HEK293 (cell line): ENCODE measurements at regions not wholly inside any gene's neighbourhood (a gene's known extent, or its start where the extent isn't known, plus 50 kb on each side); places are given as distances from the start of the nearest gene placed in this dataset.

Source experiments
- CTCF ChIP-seq: fragments of 450-650 bp; formaldehyde crosslinking; IDR thresholded peaks from 2 replicates; pipeline ENCODE4 v1.5.1; 2016; ENCODE audit warnings: missing biosample characterization, missing genetic modification characterization
- GLI4 ChIP-seq: fragments of 450-650 bp; formaldehyde crosslinking; IDR thresholded peaks from 2 replicates; pipeline ENCODE4 v1.5.1; 2016; ENCODE audit warnings: missing biosample characterization, missing genetic modification characterization
- PBX3 ChIP-seq: sonication (generic); formaldehyde crosslinking; IDR thresholded peaks from 2 replicates; pipeline ENCODE4 v1.8.1; 2022; ENCODE audit warnings: mild to moderate bottlenecking, moderate library complexity, missing genetic modification reagents
- TCF7L2 ChIP-seq: IDR thresholded peaks from 2 replicates; pipeline ENCODE4 v1.6.1; 2011; ENCODE audit warnings: low read depth, mild to moderate bottlenecking, inconsistent platforms, low read length, moderate library complexity, borderline replicate concordance
- ZNF157 ChIP-seq: fragments of 450-650 bp; formaldehyde crosslinking; IDR thresholded peaks from 2 replicates; pipeline ENCODE4 v1.5.1; 2016; ENCODE audit warnings: missing biosample characterization, missing genetic modification characterization
- ZNF18 ChIP-seq: fragments of 450-650 bp; formaldehyde crosslinking; IDR thresholded peaks from 2 replicates; pipeline ENCODE4 v1.5.1; 2016; ENCODE audit warnings: missing biosample characterization, missing genetic modification characterization
- ZNF223 ChIP-seq: fragments of 450-650 bp; formaldehyde crosslinking; IDR thresholded peaks from 2 replicates; pipeline ENCODE4 v1.5.1; 2016; ENCODE audit warnings: missing biosample characterization, missing genetic modification characterization
- ZNF24 ChIP-seq: fragments of 450-650 bp; formaldehyde crosslinking; IDR thresholded peaks from 2 replicates; pipeline ENCODE4 v1.5.1; 2016; ENCODE audit warnings: missing biosample characterization, missing genetic modification characterization
- ZNF549 ChIP-seq: fragments of 450-650 bp; IDR thresholded peaks from 2 replicates; pipeline ENCODE4 v1.5.1; 2018; ENCODE audit warnings: missing biosample characterization, missing genetic modification characterization, mild to moderate bottlenecking, inconsistent platforms, moderate library complexity

- no peak for TF ChIP-seq ZNF549 (tag by site-specific recombination)
- no peak for TF ChIP-seq PBX3 (CRISPR knock-in tag)
- TF ChIP-seq CTCF: no peak
- no peak for TF ChIP-seq TCF7L2
- no peak for TF ChIP-seq GLI4
- TF ChIP-seq ZNF24: no peak
- TF ChIP-seq ZNF223 (tag by site-specific recombination): no peak
- no peak for TF ChIP-seq ZNF157
- no peak for TF ChIP-seq ZNF18 (tag by site-specific recombination)
Measured at GRCh38 chr15:95281470-95281869, 1049.0 kb upstream of the NR2F2 start.
